NB4 (cell line): ENCODE measurements at regions not wholly inside any gene's neighbourhood (a gene's known extent, or its start where the extent isn't known, plus 50 kb on each side); places are given as distances from the start of the nearest gene placed in this dataset.
"Not testable (repeated sequence)": the region's sequence is repeated elsewhere in the genome, so short reads cannot be mapped to it uniquely, and the experiment has no call there.

Experiments
- DNase-seq: peaks from one replicate; pipeline ENCODE4 v3.0.0; 2010; ENCODE audit warnings: low read depth
- H3K4me3 ChIP-seq: one replicate; pipeline ENCODE4 v1.5.1; 2011; ENCODE audit warnings: mild to moderate bottlenecking, low read depth, low read length, moderate library complexity
- CTCF ChIP-seq: IDR thresholded peaks from one replicate; pipeline ENCODE4 v1.5.1; 2012; ENCODE audit warnings: low read depth, low read length
- MYC ChIP-seq: IDR thresholded peaks from 2 replicates; pipeline ENCODE4 v1.6.1; 2011; ENCODE audit warnings: low read depth, low read length
- POLR2A ChIP-seq: IDR thresholded peaks from 2 replicates; pipeline ENCODE4 v1.6.1; 2011; ENCODE audit warnings: mild to moderate bottlenecking; ENCODE audit not compliant: insufficient read length; ENCODE audit errors: extremely low read depth
- TF ChIP-seq, protein P1 (sequence below): IDR thresholded peaks from 2 replicates; pipeline ENCODE4 v1.6.1; 2011; ENCODE audit warnings: low read depth, low read length

- DNase-seq = no peak
- H3K4me3 ChIP-seq = no peak overlapping the region
- no peak for TF ChIP-seq CTCF
- TF ChIP-seq POLR2A = no peak
- TF ChIP-seq MYC = no peak
- TF ChIP-seq, protein P1, sequence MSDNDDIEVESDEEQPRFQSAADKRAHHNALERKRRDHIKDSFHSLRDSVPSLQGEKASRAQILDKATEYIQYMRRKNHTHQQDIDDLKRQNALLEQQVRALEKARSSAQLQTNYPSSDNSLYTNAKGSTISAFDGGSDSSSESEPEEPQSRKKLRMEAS = no peak
These were observed 769.5 kb upstream of the ANO3 start for GRCh38 chr11:25562417-25562816.

- TF ChIP-seq POLR2A (no peak), MYC (no peak), CTCF (no peak)
- TF ChIP-seq, protein P1 = no peak
- H3K4me3 ChIP-seq = no peak overlapping the region
- DNase-seq = no peak
These were observed 766.1 kb upstream of the ANO3 start for GRCh38 chr11:25565846-25566245.

DNA sequence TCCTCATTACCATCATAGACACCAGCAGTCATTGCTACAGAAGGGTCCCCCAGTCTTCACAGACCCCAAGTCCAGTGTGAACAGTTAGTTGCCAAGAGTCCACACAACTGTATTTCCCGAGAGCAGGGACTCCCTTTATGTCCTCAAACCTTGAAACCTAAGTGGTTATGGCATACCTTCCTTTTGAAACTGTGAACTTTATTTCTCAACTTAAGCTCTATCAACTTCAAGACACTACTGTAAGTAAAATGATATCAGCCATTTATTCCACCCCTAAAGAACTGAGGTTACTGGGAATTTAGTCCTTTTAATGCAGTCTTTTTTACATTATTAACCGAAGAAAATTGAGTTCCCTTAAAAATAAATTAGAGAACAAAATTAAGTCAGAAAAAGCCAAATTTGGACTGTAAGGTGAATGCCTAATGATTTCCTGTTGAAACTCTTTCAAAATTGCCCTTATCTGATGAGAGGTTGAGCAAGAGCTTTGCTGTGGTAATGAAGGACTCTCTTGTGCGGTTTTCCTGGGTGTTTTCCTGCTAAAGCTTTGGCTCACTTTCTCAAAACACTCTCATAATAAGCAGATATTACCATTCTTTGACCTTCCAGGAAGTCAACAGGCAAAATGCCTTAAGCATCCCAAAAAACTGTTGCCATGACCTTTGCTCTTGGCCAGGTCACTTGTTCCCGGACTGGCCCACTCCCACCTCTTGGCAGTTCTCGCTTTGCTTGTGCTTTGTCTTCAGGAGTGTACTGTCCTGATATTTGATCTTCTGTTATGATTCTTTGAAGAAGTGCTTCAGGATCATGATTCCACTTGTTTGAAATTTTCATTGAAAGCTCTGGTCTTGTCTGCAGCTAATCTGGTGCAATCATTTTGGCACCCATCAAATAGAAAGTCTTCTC, 765.4 kb upstream of the ANO3 start:
- no peak overlapping the region for H3K4me3 ChIP-seq
- peak; percentile 64 for DNase-seq
- TF ChIP-seq, protein P1 = no peak
- TF ChIP-seq MYC (no peak), CTCF (no peak), POLR2A (no peak)

- no peak for TF ChIP-seq CTCF
- TF ChIP-seq POLR2A = no peak
- TF ChIP-seq, protein P1 = no peak
- TF ChIP-seq MYC = no peak
- DNase-seq = no peak
- no peak overlapping the region for H3K4me3 ChIP-seq
These were observed 755.6 kb upstream of the ANO3 start for GRCh38 chr11:25576320-25576719.

DNA sequence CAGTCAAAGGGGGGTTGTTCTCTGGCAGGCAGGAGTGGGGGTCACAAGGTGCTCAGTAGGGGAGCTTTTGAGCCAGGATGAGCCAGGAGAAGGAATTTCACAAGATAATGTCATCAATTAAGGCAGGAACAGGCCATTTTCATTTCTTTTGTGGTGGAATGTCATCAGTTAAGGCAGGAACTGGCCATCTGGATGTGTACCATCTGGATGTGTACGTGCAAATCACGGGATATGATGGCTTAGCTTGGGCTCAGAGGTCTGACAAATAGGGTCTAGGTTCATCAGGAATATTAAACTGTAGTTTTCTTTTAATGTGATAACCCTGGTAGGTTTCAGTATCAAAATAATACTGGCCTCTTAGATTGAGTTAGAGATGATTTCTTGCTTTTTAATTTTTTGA, 752.4 kb upstream of the ANO3 start:
- not testable (repeated sequence) for DNase-seq, H3K4me3 ChIP-seq

- no peak for TF ChIP-seq POLR2A
- TF ChIP-seq, protein P1 = no peak
- no peak for TF ChIP-seq MYC
- no peak for TF ChIP-seq CTCF
- no peak overlapping the region for H3K4me3 ChIP-seq
- no peak for DNase-seq
These were observed 748.3 kb upstream of the ANO3 start for GRCh38 chr11:25583596-25583995.
